Endometrium (tissue), 2 donors: ENCODE measurements at regions not wholly inside any gene's neighbourhood (a gene's known extent, or its start where the extent isn't known, plus 50 kb on each side); places are given as distances from the start of the nearest gene placed in this dataset.
"Not testable (repeated sequence)": the region's sequence is repeated elsewhere in the genome, so short reads cannot be mapped to it uniquely, and the experiment has no call there.

Experiments
- FAIRE-seq: peaks from 2 replicates; lab custom pipeline; 2012; peaks lifted over from hg19 to GRCh38; lab: Jason Lieb, UNC
- donor health status: control.
- donor health status: control.

DNA sequence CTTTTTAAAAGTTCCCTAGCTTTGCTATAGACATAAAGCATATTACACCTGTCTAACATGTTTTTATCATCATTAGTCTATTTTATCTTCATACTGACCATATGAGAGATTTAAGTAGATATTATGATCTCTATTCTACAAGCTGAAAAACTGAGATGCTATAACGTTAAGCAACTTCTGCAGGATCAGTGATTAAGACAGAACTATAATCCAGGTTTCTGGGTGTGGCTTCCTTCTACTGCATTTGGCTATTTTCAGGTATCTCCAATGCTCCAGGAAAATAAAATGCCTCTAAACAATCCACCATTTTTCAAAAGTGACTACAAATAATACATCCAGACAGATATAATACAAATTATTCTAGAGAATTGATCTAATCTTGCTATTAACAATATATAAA lies 53.4 kb downstream of the RGS2 start:
- FAIRE-seq, result no peak

DNA sequence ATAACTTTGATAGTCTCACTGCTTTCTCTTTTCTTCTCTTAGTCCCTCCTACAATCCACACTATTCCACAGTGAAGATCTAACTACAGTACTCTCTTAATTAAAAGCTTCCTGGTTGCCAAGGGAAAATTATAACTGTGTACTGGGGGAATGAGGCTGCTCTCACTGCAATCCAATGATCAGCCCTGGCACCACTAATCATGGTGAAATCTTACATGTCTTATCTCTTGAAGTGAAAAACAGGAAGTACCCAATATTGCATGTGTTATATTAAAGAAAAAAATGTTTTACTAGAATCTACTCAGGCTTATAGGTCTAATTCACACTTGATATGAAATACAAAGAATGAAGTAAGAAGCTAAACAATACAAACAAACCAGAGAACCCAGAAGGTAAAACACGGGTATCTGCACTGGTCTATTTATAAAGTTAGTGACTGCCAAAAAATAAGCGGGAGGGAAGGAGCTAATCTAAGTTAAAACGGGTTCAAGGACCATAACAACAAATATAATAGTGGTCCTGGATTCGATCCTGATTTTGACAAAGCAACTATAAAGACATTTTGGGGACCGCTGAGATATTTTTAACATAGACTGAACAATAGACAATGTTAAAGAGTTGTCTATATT lies 57.5 kb downstream of the RGS2 start:
- no peak for FAIRE-seq

DNA sequence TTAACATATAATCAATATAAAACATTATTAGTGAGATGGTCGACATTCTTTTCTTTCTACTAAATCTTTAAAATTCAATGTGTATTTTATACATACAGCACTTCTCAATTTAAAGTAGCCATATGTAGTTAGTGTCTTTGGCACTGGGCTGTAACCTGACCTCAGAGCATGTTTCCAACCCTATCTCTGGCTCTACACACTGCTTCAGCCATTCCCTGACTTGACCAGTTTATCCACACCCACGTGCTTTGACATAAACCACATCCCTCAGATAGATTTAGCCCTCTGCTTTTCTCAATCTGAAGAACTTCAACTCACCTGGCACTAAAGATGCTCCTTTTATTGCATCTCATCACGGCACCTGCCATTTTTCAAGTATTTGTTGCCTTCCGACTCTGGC lies 58.3 kb downstream of the RGS2 start:
- FAIRE-seq, result no peak

DNA sequence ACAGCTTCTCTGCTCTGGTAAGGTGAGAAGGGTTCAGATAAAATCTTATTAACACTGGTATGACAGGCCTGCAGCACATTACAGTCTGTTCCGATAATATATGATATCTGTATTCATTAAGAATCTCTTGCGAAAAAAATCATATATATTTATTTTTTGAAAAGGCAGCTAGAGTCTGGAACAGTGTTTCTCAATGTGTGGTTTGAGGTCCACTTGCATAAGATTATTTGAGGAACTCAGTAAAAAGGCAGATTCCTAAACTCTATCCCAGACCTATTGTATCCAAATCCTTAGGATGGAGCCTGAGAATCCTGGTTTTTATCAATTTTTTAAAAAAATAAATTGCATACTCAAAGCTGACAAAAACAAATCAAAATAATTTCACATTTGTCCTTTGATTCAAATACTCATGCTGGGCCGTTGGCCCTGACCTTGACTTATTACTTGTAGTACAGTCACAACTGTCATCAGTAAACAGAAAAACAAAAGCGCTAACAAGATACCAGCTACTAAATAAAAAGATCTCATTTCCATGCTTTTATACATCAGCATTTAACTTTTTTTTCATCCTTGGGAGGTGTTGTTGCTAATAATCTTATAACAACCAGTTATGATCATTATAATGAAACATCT lies 60.6 kb downstream of the RGS2 start:
- no peak for FAIRE-seq

DNA sequence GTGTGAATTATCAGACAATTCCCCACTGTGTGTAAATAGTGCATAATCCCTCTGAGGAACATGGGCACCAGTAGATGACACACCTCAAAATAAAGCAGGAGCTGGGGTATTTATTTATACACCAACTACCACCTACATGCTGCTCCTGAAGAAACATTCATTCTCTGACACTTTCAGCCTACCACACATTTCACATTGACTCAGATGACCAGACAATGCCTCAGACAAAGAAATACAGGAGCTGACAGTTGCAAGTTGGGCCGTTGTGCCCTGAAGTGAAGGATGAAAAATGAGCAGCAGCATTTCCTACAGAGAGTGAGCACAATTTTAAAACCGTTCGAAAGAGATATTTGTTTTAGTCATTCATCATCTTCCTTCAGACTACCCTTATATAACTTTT lies 63.2 kb downstream of the RGS2 start:
- FAIRE-seq, result no peak

DNA sequence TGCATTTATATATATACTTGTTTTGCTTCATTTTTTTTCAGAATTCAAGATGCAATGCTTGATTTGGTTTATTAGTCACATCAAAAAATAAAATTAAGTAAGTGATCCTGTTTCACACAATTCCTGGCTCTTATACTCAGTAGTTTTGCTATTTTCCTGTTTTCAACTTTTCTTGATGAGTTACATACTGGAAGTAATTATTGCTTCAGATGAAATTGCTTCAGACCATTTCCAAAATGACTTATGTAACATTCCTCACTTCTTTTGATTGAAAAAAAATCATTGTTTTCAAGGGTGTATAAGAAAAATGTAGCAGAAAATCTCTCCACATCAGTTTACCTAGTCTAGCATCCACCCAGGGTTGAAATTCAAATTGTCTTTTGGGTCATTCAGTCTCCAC lies 65.0 kb downstream of the RGS2 start:
- no peak for FAIRE-seq

DNA sequence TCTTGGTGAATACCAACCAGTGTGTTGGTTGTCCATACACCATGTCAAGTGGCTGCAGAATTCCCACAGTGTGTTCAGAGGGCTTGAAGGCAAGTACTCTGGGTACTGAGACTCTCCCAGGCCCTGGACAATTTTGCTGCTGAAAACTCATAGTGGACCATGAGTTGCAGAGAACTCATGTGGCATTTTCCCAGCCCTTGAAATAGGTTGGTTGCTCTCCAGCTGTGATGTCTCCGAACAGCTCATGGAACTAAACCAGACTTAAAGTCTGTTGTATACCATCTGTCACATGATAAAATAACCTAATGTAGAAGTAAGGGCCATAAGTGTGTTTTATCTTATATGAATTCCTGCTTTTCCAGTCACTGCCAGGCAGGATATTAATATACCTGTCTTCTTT lies 67.8 kb downstream of the RGS2 start:
- FAIRE-seq, result no peak

DNA sequence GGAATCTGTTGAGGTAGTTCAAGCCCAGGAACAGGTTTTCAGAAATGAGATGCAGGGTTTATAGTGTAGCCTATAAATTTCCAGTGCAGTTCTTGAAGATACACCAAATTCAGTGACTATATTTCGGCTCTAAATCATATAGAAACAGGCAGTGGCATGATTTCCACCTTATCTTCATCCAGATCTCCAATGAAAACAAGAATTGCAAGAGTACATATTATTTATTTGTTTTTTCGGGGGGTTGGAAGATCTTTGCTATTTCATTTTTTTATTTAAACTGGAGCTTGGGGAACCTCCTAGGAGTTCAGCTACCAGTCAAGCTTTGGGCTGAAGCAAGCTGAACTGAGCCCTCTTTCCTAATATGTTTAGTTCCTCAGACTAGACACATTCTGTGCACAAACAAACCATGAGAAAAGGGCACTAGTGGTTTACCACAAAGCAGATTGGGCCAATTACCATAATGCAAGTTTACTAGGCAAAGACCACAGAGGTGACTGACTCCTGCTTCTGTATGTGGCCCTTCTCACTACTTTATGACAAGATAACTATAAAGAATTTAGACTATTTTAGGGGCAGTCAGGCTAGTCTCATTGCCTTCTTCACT lies 68.5 kb downstream of the RGS2 start:
- FAIRE-seq, result no peak

DNA sequence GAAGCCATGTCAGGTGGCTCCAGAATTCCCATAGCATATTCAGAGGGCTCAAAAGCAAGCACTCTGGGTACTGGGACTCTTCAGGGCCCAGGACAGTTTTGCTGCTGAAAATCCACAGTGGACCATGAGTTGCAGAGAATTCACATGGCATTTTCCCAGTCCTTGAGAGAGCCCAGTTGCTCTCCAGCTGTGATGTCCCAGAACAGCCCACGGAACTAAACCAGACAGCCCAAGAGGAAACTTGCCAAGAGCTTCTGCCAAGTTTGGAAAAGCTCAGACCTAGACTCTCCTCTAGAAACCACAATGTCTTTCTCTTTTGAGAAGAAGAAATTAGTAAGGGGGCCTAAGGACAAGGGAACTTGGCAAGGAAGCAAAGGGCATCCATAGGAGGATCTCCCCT lies 69.4 kb downstream of the RGS2 start:
- no peak for FAIRE-seq

DNA sequence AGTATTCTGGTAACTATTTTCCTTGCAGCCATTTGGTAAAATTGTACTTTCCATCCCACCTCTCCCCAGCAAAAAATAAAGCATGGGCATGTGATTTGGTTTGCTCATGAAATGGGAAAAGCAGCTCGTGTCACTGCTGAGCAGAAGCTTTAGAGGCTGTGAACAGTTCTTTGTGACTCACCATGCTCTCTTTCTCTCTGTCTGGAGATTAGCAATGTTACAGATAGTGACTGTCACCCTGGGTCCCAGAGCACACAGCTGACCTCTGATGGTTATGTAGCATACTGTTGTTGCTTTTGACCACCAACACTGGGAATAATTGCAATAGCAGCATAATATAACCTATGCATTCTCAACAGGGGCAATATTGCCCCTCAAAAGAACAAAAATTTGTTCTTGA lies 70.6 kb downstream of the RGS2 start:
- no peak for FAIRE-seq

DNA sequence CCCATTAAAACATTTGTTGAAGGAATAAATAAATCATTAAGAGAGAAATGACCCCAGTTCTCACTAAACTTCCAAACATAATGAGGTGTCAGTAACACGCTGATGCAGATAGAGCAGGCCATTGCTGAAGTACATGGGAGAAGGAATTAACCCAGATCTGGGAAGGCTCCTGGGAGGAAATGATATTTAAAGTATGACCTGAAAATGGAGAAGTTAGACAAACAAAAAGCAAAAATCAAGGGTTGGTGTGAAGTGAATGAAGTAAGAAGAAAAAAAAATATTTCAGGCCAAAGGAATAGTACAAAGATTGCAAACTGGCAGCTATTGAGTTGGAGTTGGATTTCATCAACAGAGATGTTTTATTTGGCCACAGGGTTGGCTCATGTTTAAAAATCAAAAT lies 71.4 kb downstream of the RGS2 start:
- no peak for FAIRE-seq

DNA sequence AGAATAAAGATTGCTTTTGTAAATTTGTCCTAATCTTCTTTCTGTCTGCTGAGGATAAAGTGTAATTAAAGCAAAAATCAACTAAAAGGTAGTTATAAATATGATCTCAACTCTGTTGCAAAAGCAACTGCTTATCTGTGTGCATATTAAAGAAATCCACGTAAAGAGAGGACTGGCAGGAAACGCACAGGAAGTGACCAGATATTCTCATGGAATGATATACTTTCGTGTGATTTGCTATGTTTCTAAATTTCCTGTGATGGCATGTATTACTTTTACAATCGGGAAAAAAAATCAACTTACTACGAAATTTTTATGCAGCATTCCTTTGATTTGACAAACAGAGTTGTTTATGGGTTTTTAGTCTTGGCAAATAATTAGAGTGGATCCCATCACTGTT lies 75.4 kb downstream of the RGS2 start:
- no peak for FAIRE-seq

DNA sequence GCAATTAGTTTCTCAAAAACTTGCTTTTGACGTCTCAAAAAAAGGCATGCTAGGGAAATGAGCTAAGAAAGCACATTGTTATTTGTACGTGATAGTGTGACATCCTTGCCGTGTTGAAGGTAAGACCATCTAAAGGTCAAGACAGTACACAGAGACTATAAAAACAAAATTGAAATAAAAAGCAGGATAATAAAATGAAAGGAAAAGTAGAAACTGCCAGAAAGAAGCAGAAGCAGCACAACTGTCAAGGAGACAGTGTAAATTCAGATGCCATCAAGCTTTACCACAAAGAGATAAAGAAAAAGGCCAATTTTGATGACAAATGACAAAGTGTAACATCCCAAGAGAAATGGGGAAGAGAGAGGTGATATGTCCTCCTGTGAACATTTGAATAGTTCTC lies 76.5 kb downstream of the RGS2 start:
- FAIRE-seq, result peak; percentile 71

DNA sequence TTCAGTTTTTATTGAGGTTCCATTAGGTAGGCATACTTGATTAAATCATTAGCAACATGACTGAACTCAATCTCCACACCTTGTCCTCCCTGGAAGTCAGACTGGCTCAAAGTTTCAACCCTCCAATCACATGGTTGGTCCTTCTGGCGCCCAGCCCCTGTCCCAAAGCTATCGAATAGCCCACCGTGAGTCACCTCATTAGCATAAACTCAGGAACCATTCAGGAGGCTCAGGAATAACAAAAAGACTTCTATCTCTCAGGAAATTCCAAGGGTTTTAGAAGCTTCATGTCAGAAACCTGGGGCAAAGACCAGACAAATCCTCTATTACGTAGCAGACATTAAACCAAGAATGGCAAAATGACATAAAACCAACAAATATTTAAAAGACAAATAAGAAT lies 78.6 kb downstream of the RGS2 start:
- FAIRE-seq, result no peak

DNA sequence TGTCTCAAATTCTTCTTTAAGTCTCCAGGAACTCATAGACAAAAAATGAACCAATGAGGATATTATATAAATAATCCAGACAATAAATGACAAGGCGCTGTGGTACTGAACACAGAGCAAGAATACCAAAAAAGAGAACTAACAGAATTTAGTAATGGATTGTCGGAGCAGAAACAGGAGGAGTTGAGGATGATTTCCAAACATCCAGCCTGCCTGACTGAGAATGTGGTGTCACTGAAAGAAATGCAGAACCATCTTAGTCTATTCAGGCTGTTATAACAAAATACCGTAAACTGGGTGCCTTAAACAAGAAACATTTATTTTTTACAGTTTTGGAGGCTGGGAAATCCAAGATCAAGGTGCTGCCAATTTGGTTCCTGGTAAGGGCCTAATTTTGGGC lies 79.7 kb downstream of the RGS2 start:
- no peak for FAIRE-seq

DNA sequence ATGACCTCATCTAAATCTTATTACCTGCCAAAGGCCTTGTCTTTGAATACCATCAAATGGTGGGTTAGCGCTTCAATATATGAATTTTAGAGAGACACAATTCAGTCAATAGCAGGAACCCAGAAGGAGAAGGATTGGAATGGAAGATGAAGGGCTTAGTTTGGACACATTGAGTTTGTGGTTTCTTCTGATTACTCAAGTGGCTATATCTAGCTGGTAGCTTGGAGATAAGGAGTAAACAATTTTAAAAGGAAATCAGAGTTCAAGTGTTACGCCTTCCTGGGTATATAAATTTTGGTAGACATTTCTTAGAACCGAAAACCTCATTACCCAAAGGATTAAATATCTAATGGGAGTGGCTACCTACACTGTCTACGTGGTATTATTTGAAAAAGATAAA lies 80.2 kb downstream of the RGS2 start:
- FAIRE-seq, result no peak

DNA sequence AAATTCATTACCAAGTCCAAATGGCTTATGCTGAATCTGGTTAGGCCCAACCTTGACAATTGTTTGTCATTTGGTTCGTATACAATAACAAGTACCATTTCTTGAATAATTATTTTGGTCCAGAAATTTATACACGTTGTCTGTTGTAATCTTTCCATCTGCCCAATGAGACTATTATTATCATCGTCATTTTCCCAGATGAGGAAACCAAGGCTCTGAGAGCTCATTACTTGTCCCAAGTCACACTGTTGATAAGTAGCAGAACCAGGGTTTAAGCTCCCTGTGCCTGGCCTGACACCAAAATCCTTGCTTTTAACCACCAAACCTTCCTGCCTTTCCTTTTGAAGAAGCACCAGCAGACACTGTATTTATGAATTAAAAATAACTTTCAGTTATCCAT lies 81.3 kb downstream of the RGS2 start:
- no peak for FAIRE-seq

DNA sequence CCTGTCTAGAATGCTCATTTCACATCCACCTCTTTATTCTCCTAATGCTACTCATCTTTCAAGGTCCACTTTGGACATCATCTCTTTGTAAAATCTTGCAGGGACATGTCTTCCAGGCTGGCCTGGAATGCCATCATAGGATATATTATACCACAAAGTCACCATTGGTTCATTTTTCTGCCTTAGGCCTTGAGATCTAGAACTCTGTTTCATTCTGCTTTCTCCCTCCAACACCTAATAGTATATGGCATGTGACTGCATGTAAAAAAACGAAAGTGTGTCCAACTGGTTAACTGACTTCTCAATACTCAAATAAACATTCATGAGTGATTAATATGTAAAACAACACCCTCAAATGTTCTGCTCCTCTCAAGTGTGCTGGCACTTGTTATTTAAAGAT lies 84.1 kb downstream of the RGS2 start:
- no peak for FAIRE-seq

DNA sequence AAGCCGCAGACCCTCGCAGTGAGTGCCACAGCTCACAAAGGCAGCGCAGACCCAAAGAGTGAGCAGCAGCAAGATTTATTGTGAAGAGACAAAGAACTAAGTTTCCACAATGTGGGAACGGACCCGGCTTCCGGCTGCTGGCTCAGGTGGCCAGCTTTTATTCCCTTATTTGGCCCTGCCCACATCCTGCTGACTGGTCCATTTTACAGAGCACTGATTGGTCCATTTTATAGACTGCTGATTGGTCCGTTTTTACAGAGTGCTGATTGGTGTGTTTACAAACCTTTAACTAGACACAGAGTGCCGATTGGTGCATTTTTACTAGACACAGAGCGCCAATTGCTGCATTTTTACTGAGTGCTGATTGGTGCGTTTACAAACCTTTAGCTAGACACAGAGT lies 86.6 kb downstream of the RGS2 start:
- not testable (repeated sequence) for FAIRE-seq

DNA sequence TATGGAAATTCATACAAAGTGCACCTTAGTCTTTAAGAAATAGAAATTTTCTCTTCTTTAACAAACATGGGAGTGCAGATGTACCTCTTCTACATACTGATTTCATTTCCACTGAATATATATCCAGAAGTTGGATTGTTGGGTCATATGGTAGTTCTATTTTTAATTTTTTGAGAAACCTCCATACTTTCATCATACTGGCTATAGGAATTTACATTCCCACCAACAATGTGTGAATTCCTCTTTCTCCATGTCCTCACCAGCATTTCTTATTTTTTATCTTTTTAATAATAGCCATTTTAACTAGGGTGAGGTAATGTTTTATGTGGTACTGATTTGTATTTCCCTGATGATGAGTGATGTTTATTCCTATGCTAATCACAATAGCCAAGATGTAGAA lies 87.5 kb downstream of the RGS2 start:
- no peak for FAIRE-seq

DNA sequence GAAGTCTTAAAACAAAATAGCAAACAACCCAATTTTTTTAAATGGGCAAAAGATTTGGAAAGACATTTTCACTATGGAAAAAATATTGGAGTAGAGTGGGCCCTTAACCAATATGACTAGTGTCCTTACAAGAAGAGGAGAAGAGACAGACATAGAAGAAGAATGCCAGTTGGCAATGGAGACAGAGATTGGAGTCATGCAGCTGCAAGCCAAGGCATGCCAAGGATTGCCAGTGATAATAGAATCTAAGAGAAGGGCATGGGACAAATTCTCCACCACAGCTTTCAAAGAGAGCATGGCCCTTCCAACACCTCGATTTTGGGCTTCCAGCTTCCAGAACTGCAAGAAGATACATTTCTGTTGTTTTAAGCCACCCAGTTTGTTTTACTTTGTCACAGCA lies 92.7 kb downstream of the RGS2 start:
- no peak for FAIRE-seq

DNA sequence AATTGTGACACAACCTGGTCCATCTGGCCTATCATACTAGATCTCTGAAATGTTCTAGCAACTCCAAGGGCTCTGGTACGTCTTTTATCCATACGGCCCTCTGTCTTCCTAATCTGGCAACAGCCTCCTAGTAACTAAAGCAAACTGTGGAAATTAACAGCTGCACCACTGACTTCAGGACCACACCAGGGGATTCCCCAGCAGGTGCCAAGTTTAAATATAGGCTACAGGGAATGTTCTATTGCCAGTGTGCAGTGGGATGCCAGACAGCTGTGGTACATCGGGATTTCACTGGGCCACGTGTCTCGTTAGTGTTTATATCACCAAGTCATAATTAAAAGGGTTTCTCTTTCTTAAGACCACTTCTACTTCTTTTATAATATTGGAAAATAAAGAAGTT lies 94.3 kb downstream of the RGS2 start:
- FAIRE-seq, result no peak

DNA sequence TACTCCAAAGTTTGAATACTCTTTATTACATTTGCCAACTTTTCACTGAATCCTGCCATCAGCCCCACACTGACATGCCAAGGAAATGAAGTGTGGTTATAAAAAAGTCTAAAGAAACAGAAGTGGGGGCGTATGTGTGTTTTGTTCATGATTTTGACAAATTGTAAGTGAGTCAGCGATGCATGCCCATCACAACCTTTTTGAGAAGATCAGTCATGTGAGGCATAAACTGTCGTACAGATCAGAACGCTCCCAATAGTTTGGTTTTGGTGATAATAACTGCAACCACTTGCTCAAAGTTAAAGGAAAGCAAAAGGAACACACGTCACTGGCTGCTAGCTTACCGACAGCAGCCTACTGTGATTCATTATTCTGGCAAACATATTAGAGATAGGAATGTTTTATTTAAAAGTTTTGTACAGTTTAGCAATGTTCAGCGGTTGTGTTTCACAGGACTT lies 95.6 kb downstream of the RGS2 start:
- no peak for FAIRE-seq

DNA sequence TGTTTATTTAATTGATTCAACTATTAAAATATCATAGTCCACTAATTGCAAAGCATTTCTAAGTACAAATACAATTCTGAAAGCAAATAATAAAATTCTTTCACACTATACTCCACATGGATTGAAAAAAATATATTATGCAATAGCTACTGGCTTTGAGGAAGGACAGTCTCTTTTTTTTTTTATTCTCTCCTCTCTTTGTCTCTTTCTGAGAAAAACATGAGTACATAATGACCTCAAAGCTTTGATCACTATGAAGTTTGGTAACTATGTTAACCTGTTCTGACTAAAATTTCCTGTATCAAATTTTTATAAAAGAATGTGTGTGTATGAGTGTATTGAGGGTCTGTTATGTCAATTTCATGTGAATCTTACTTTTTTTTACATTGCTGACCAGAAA lies 96.2 kb downstream of the RGS2 start:
- no peak for FAIRE-seq
